Muscle layer of colon (tissue), 2 donors: ENCODE measurements at regions not wholly inside any gene's neighbourhood (a gene's known extent, or its start where the extent isn't known, plus 50 kb on each side); places are given as distances from the start of the nearest gene placed in this dataset.
"Not testable (repeated sequence)": the region's sequence is repeated elsewhere in the genome, so short reads cannot be mapped to it uniquely, and the experiment has no call there.

Source experiments
- H3K27ac ChIP-seq: one replicate; pipeline ENCODE4 v1.7.0; 2013; ENCODE audit warnings: low read depth, mild to moderate bottlenecking, low read length, moderate library complexity
- H3K27me3 ChIP-seq, 2 donors: one replicate each; pipeline ENCODE4 v1.7.0; 2013; ENCODE audit warnings: low read length in 2 of 2, mild to moderate bottlenecking in 2 of 2; ENCODE audit not compliant: insufficient read depth in 2 of 2, control insufficient read depth in 1 of 2
- H3K36me3 ChIP-seq: one replicate; pipeline ENCODE4 v1.7.0; 2013; ENCODE audit warnings: mild to moderate bottlenecking, low read length; ENCODE audit not compliant: insufficient read depth
- H3K4me1 ChIP-seq: one replicate; pipeline ENCODE4 v1.7.0; 2013; ENCODE audit warnings: mild to moderate bottlenecking, low read length; ENCODE audit not compliant: insufficient read depth
- H3K4me3 ChIP-seq, 2 donors: one replicate each; pipeline ENCODE4 v1.7.0; 2013; ENCODE audit warnings: low read length in 2 of 2, low read depth in 1 of 2, mild to moderate bottlenecking in 1 of 2, moderate library complexity in 1 of 2
- H3K9ac ChIP-seq: one replicate; pipeline ENCODE4 v1.7.0; 2013; ENCODE audit warnings: low read length
- H3K9me3 ChIP-seq: one replicate; pipeline ENCODE4 v1.7.0; 2013; ENCODE audit warnings: mild to moderate bottlenecking, low read length
- donor health status: abdominal sarcoma.
- donor health status: Adenocarcinoma of cecum.

- H3K27ac ChIP-seq = no peak overlapping the region
- no peaks in the 10 kb centered on the region for H3K4me1 ChIP-seq
- H3K9me3 ChIP-seq = no peaks in the 10 kb centered on the region
- no peak overlapping the region for H3K9ac ChIP-seq
- no peaks in the 10 kb centered on the region for H3K36me3 ChIP-seq
- no peaks in the 10 kb centered on the region for H3K27me3 ChIP-seq
- no peak overlapping the region for H3K4me3 ChIP-seq
Observed at GRCh38 chr13:67557118-67557517, 327.0 kb upstream of the PCDH9 start.

GRCh38 chr13:67554746-67555452, 324.8 kb upstream of the PCDH9 start:
- H3K4me3 ChIP-seq = no peak overlapping the region
- no peaks in the 10 kb centered on the region for H3K4me1 ChIP-seq
- no peaks in the 10 kb centered on the region for H3K9me3 ChIP-seq

GRCh38 chr13:67554286-67554685, 324.1 kb upstream of the PCDH9 start:
- no peaks in the 10 kb centered on the region for H3K36me3 ChIP-seq
- H3K27ac ChIP-seq = no peak overlapping the region
- H3K9ac ChIP-seq = no peak overlapping the region
- H3K4me1 ChIP-seq = no peaks in the 10 kb centered on the region
- no peaks in the 10 kb centered on the region for H3K27me3 ChIP-seq
- no peaks in the 10 kb centered on the region for H3K9me3 ChIP-seq
- H3K4me3 ChIP-seq = no peak overlapping the region

More at GRCh38 chr13:67554746-67555452, 324.8 kb upstream of the PCDH9 start:
- H3K27ac ChIP-seq = no peak overlapping the region
- H3K27me3 ChIP-seq = no peaks in the 10 kb centered on the region
- H3K36me3 ChIP-seq = no peaks in the 10 kb centered on the region
- no peak overlapping the region for H3K9ac ChIP-seq

GRCh38 chr13:67549331-67549730, 319.2 kb upstream of the PCDH9 start:
- no peaks in the 10 kb centered on the region for H3K27me3 ChIP-seq
- H3K27ac ChIP-seq = no peak overlapping the region

GRCh38 chr13:67538906-67539305, 308.8 kb upstream of the PCDH9 start:
- H3K36me3 ChIP-seq = no peaks in the 10 kb centered on the region
- no peaks in the 10 kb centered on the region for H3K4me1 ChIP-seq
- H3K27me3 ChIP-seq = no peaks in the 10 kb centered on the region
- H3K9me3 ChIP-seq = no peaks in the 10 kb centered on the region
- no peak overlapping the region for H3K27ac ChIP-seq
- no peak overlapping the region for H3K9ac ChIP-seq
- no peak overlapping the region for H3K4me3 ChIP-seq

More at GRCh38 chr13:67549331-67549730, 319.2 kb upstream of the PCDH9 start:
- Histone ChIP-seq H3K4me3 (no peak overlapping the region), H3K4me1 (no peaks in the 10 kb centered on the region), H3K9me3 (no peaks in the 10 kb centered on the region), H3K9ac (no peak overlapping the region), H3K36me3 (no peaks in the 10 kb centered on the region)

- no peaks in the 10 kb centered on the region for H3K4me1 ChIP-seq
- H3K9me3 ChIP-seq = no peaks in the 10 kb centered on the region
- no peak overlapping the region for H3K9ac ChIP-seq
Observed at GRCh38 chr13:67520886-67521285, 290.8 kb upstream of the PCDH9 start.

GRCh38 chr13:67519356-67519755, 289.2 kb upstream of the PCDH9 start:
- H3K27ac ChIP-seq = no peak overlapping the region
- no peaks in the 10 kb centered on the region for H3K4me1 ChIP-seq
- no peak overlapping the region for H3K4me3 ChIP-seq
- no peaks in the 10 kb centered on the region for H3K9me3 ChIP-seq
- H3K36me3 ChIP-seq = no peaks in the 10 kb centered on the region
- H3K9ac ChIP-seq = no peak overlapping the region
- no peaks in the 10 kb centered on the region for H3K27me3 ChIP-seq

More at GRCh38 chr13:67520886-67521285, 290.8 kb upstream of the PCDH9 start:
- H3K36me3 ChIP-seq = no peaks in the 10 kb centered on the region
- no peak overlapping the region for H3K27ac ChIP-seq
- no peaks in the 10 kb centered on the region for H3K27me3 ChIP-seq
- no peak overlapping the region for H3K4me3 ChIP-seq

- Histone ChIP-seq H3K4me3 (no peak overlapping the region), H3K27ac (no peak overlapping the region), H3K9ac (no peak overlapping the region), H3K36me3 (no peaks in the 10 kb centered on the region), H3K27me3 (no peaks in the 10 kb centered on the region), H3K4me1 (no peaks in the 10 kb centered on the region), H3K9me3 (no peaks in the 10 kb centered on the region)
Observed at GRCh38 chr13:67518785-67519184, 288.6 kb upstream of the PCDH9 start.

GRCh38 chr13:67515895-67516294, 285.8 kb upstream of the PCDH9 start:
- H3K4me1 ChIP-seq = no peaks in the 10 kb centered on the region
- no peak overlapping the region for H3K9ac ChIP-seq
- no peaks in the 10 kb centered on the region for H3K36me3 ChIP-seq
- H3K9me3 ChIP-seq = no peaks in the 10 kb centered on the region
- H3K27ac ChIP-seq = no peak overlapping the region
- H3K4me3 ChIP-seq = no peak overlapping the region
- no peaks in the 10 kb centered on the region for H3K27me3 ChIP-seq

GRCh38 chr13:67509018-67509417, 278.9 kb upstream of the PCDH9 start:
- Histone ChIP-seq H3K9ac (no peak overlapping the region), H3K27me3 (no peaks in the 10 kb centered on the region), H3K4me1 (no peaks in the 10 kb centered on the region), H3K27ac (no peak overlapping the region), H3K4me3 (no peak overlapping the region), H3K9me3 (no peaks in the 10 kb centered on the region), H3K36me3 (no peaks in the 10 kb centered on the region)

GRCh38 chr13:67508275-67508674, 278.1 kb upstream of the PCDH9 start:
- not testable (repeated sequence) for H3K4me3 ChIP-seq, H3K9ac ChIP-seq, H3K4me1 ChIP-seq, H3K36me3 ChIP-seq, H3K27ac ChIP-seq, H3K27me3 ChIP-seq, H3K9me3 ChIP-seq

- H3K4me3 ChIP-seq = no peak overlapping the region
- H3K9ac ChIP-seq = no peak overlapping the region
- H3K4me1 ChIP-seq = no peaks in the 10 kb centered on the region
- H3K9me3 ChIP-seq = no peaks in the 10 kb centered on the region
- H3K27me3 ChIP-seq = no peaks in the 10 kb centered on the region
- H3K36me3 ChIP-seq = no peaks in the 10 kb centered on the region
- H3K27ac ChIP-seq = no peak overlapping the region
Observed at GRCh38 chr13:67506407-67506806, 276.3 kb upstream of the PCDH9 start.
